ENCODE measurements at regions not wholly inside any gene's neighbourhood (a gene's known extent, or its start where the extent isn't known, plus 50 kb on each side); places are given as distances from the start of the nearest gene placed in this dataset.
"Not testable (repeated sequence)": the region's sequence is repeated elsewhere in the genome, so short reads cannot be mapped to it uniquely, and the experiment has no call there.

DNA sequence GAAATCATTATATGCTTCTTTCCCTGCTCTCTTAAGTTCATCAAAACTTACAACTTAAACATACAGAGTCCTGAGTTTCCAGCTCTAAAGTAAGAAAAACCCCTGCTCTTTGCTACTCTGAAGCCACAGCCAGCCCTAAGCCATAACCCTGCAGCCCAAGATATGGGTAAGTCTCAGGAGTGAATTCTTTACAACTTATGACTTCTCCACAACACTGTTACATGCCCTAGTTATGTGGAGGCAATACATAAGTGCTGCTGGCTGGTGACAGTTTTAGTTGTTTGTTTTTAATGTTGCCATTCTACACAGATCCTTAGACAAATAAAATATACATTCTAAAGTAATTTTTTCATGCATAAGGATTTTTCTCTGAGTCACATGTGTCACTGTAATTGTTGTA is 100.2 kb downstream of the FBXO8 start:
- intact Hi-C loops (cut with DNase I) = no loop called here
- DNase-seq (ENCODE audit: low spot score) = no peak

- intact Hi-C loops (cut with DNase I) = no loop called here
- DNase-seq (ENCODE audit: low spot score) = no peak
Observed at GRCh38 chr4:174181827-174182226, 101.6 kb downstream of the FBXO8 start.

DNA sequence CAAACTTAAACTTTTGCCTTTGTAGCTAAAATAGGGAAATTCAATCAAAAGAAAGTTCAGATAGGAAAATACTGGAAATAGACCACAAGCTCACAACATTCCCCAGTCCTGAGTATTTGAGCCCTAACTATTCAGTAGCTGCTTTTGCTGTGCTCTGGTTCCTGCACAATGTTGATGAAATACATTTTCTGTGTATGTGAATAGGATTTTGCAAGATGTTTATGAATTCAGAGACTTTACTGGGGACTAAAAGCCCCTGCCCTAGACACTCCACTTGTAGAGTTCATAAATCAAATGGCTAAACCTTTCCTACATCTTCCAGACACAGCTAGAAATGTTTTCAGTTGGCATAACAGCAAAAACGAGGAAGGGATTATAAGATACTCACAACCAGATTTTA is 105.9 kb downstream of the FBXO8 start:
- no peak for DNase-seq (ENCODE audit: low spot score)
- intact Hi-C loops (cut with DNase I) = no loop called here

GRCh38 chr4:174175836-174176235 is 107.6 kb downstream of the FBXO8 start:
- intact Hi-C loops (cut with DNase I); DNase-seq (ENCODE audit: low spot score): not testable (repeated sequence)

GRCh38 chr4:174173360-174173759 is 110.1 kb downstream of the FBXO8 start:
- no peak for DNase-seq (ENCODE audit: low spot score)
- intact Hi-C loops (cut with DNase I) = no loop called here

DNA sequence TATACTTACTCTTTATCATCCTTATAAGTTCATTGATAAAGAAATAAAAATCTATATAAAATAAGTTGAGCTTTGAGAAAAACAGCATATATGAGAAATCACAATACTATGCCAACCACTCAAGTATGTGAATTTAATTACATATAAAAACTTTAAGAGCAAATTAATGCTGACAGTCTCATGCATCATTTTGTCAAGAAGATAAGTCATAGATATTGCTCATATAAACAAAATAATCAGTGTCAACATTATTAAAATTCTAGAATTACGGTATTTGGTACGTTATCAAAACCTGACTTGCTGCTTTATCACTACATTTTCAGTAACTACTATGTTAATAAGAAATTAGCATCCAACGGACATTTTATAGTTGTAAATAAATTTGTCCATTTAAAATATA is 111.2 kb downstream of the FBXO8 start:
- intact Hi-C loops (cut with DNase I) = no loop called here
- DNase-seq (ENCODE audit: low spot score) = no peak

- DNase-seq (ENCODE audit: low spot score) = no peak
- intact Hi-C loops (cut with DNase I) = no loop called here
Observed at GRCh38 chr4:174170906-174171305, 112.6 kb downstream of the FBXO8 start.

- intact Hi-C loops (cut with DNase I) = no loop called here
- DNase-seq (ENCODE audit: low spot score) = no peak
Observed at GRCh38 chr4:174170091-174170490, 113.4 kb downstream of the FBXO8 start.

- intact Hi-C loops (cut with DNase I) = loop anchor here (5.0 to 10.0 kb wide), 7 partner anchors 35 to 732 kb away; partner anchors contain the start of gene HAND2
- DNase-seq (ENCODE audit: low spot score) = no peak
Observed at GRCh38 chr4:174157106-174157607, 126.3 kb downstream of the FBXO8 start.

DNA sequence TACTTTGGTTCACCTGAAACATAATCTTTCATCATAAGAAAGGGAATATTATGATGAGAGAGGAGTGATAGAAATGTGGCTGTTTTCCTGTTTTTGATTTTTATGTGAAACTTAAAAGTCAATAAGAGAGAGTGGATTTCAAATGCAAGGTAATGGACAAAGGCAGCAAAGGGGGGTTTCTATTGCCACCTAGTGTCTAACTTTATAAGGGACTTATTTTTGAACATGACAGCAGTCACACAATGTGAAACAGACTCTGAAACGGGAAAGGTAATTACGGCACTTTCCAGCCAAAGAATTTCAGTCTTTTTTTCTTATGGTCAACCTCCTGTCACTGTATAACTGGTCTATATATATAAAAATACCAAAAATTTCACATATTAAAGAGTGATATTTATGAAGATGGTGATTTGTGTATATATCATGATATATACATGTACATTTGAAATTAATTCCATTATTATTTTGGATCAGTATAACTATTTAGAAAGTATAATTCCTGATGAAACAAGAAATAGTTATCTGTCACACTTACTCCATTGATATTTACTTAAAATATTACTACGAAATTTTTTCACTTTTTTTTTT is 127.1 kb downstream of the FBXO8 start:
- intact Hi-C loops (cut with DNase I) = loop anchor here (5.0 to 10.0 kb wide), 7 partner anchors 34 to 732 kb away; partner anchors contain the start of gene HAND2
- DNase-seq (ENCODE audit: low spot score) = no peak

GRCh38 chr4:174154215-174154854 is 129.1 kb downstream of the FBXO8 start:
- DNase-seq (ENCODE audit: low spot score) = no peak
- intact Hi-C loops (cut with DNase I) = loop anchor here (10.0 kb wide), 2 partner anchors 620 to 730 kb away; partner anchors contain the start of gene HAND2

- intact Hi-C loops (cut with DNase I) = loop anchor here (10.0 kb wide), 2 partner anchors 618 to 728 kb away; partner anchors contain the start of gene HAND2
Observed at GRCh38 chr4:174152717-174153466, 130.6 kb downstream of the FBXO8 start.

DNA sequence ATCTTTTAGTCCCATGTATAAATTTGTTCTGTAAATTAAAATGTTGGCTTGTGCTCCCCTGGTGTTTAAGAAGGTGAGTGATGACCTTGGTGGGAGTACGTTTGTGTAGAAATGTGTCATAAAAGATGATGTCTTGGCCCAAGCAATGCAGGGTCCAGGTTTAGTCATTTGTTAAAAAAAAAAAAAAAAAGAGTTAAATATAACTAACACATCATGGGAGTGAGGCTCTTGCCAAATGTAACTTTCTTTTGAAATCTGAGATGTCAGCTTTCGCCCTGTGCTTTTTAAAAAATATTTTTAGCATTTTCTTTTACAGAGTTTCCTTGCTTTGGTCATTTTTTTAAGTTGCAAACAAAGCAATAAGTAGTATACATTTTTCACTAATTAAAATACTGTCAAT is 135.6 kb downstream of the FBXO8 start:
- intact Hi-C loops (cut with DNase I) = no loop called here
- DNase-seq (ENCODE audit: low spot score) = no peak

More at GRCh38 chr4:174152717-174153466, 130.6 kb downstream of the FBXO8 start:
- DNase-seq (ENCODE audit: low spot score) = no peak

- intact Hi-C loops (cut with DNase I) = no loop called here
- DNase-seq (ENCODE audit: low spot score) = no peak
Observed at GRCh38 chr4:174144106-174144505, 139.4 kb downstream of the FBXO8 start.

- no peak for DNase-seq (ENCODE audit: low spot score)
- intact Hi-C loops (cut with DNase I) = no loop called here
Observed at GRCh38 chr4:174141876-174142275, 141.6 kb downstream of the FBXO8 start.

DNA sequence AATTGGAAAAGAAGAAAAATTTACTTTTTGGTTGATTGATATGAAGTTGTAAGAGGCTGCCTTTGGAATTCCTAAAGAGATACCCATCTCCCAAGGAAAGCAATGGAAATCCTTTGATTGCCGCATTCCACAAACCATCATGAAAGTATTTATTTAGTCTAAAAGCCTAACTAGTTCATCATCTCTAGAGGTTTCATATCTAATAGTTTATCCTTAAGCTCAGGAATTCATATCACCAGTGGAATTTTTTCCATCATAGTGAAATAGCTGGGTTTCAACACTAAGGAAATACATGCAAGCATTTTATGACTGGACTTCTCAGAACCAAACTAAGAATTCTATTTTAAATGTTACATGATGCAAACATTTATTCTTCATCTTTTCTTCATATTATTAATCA is 144.9 kb downstream of the FBXO8 start:
- intact Hi-C loops (cut with DNase I) = no loop called here
- DNase-seq (ENCODE audit: low spot score) = no peak

DNA sequence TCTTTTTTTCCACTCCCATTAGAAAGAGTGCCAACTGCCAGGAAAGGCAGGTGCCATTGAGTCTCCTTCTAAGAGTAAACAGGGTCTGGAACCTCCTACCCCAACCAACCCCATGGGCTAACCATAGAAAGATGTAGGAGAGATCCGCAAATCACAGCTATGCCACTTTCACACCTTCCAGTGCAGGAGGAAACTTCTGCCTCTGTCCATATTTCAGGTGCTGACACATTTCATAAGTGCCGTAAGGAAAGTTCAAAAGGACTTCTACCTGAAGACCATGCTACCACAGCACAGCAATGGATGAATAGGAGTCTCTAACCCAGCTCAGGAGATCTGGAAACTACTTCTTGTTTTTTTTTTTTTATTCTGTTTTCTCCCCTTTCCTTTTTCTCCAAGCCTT is 145.8 kb downstream of the FBXO8 start:
- DNase-seq (ENCODE audit: low spot score) = no peak

GRCh38 chr4:174135936-174136406 is 147.5 kb downstream of the FBXO8 start:
- intact Hi-C loops (cut with DNase I) = no loop called here

More for the DNA sequence above, 145.8 kb downstream of the FBXO8 start:
- intact Hi-C loops (cut with DNase I) = no loop called here

GRCh38 chr4:174135530-174135929 is 147.9 kb downstream of the FBXO8 start:
- DNase-seq (ENCODE audit: low spot score) = no peak
- intact Hi-C loops (cut with DNase I) = no loop called here

More at GRCh38 chr4:174135936-174136406, 147.5 kb downstream of the FBXO8 start:
- DNase-seq (ENCODE audit: low spot score) = no peak

GRCh38 chr4:174134361-174134760 is 149.1 kb downstream of the FBXO8 start:
- intact Hi-C loops (cut with DNase I) = no loop called here
- DNase-seq (ENCODE audit: low spot score) = no peak

All from cardiac septum (tissue), 1 donor.